Activated B cell treated with CpG ODN at 0.5 μM for 24 hours (primary cell): ENCODE measurements at regions not wholly inside any gene's neighbourhood (a gene's known extent, or its start where the extent isn't known, plus 50 kb on each side); places are given as distances from the start of the nearest gene placed in this dataset.

Experiments
- ATAC-seq: fragments of 200-7000 bp; cut with Tn5 transposase; one replicate; pipeline ENCODE4 v1.10.0; 2021; ENCODE audit warnings: low read depth, mild to moderate bottlenecking, moderate library complexity
- CTCF ChIA-PET: fragments of 350-600 bp; sonication (Branson Sonifier 250); formaldehyde crosslinking; loops from one replicate; lab custom pipeline; 2021; ENCODE audit warnings: antibody characterized with exemption; lab: Charles Lee
- POLR2A ChIA-PET: fragments of 350-600 bp; sonication (Branson Sonifier 250); formaldehyde crosslinking; loops from one replicate; lab custom pipeline; 2021; ENCODE audit warnings: antibody characterized with exemption; lab: Charles Lee
- DNase-seq: peaks from one replicate; pipeline ENCODE4 v3.0.0; 2022
- H3K27ac Mint-ChIP-seq: one replicate; pipeline ENCODE4 v1.8.0; 2020; ENCODE audit warnings: mixed read lengths
- H3K27me3 Mint-ChIP-seq: one replicate; pipeline ENCODE4 v1.8.0; 2021; ENCODE audit warnings: mixed read lengths
- H3K36me3 Mint-ChIP-seq: one replicate; pipeline ENCODE4 v1.8.0; 2021; ENCODE audit warnings: low read depth, mixed read lengths
- H3K4me1 Mint-ChIP-seq: one replicate; pipeline ENCODE4 v1.8.0; 2021; ENCODE audit warnings: mixed read lengths
- H3K4me3 Mint-ChIP-seq: one replicate; pipeline ENCODE4 v1.8.0; 2020; ENCODE audit warnings: mild to moderate bottlenecking, mixed read lengths
- H3K9me3 Mint-ChIP-seq: one replicate; pipeline ENCODE4 v1.8.0; 2020; ENCODE audit warnings: mixed read lengths
- intact Hi-C: fragments of 100-400 bp; cut with micrococcal nuclease; formaldehyde crosslinking; loops from one replicate; pipeline ENCODE4 v1.15.1; 2024
- TF ChIP-seq, protein P1 (sequence below): fragments of 200-600 bp; IDR thresholded peaks from one replicate; pipeline ENCODE4 v1.8.0; 2022; ENCODE audit warnings: antibody characterized with exemption, mild to moderate bottlenecking

DNA sequence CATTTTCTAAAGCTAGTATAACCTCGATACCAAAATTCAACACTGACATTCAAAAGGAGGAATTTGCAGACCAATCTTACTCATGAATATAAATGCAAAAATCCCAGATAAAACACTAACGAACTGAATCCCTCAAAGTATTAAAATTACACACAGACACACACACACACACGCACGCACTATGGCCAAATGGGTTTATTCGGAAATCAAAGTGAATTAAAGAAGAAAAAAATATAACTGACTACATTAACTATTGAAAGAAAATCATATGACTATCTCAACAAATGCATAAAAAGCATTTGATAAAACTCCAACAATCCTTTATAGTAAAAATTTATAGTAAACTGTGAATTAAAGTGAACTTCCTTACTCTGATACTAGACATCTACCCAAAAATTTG lies 97.9 kb upstream of the HNRNPA3 start:
- POLR2A ChIA-PET: no interaction called here
- no peak for DNase-seq
- Mint-ChIP-seq H3K27me3 (peaks cover 9% of the 10 kb centered on the region), H3K27ac (no peak overlapping the region), H3K4me1 (no peaks in the 10 kb centered on the region), H3K4me3 (no peak overlapping the region), H3K9me3 (peaks cover 2% of the 10 kb centered on the region), H3K36me3 (no peaks in the 10 kb centered on the region)
- TF ChIP-seq, protein P1, sequence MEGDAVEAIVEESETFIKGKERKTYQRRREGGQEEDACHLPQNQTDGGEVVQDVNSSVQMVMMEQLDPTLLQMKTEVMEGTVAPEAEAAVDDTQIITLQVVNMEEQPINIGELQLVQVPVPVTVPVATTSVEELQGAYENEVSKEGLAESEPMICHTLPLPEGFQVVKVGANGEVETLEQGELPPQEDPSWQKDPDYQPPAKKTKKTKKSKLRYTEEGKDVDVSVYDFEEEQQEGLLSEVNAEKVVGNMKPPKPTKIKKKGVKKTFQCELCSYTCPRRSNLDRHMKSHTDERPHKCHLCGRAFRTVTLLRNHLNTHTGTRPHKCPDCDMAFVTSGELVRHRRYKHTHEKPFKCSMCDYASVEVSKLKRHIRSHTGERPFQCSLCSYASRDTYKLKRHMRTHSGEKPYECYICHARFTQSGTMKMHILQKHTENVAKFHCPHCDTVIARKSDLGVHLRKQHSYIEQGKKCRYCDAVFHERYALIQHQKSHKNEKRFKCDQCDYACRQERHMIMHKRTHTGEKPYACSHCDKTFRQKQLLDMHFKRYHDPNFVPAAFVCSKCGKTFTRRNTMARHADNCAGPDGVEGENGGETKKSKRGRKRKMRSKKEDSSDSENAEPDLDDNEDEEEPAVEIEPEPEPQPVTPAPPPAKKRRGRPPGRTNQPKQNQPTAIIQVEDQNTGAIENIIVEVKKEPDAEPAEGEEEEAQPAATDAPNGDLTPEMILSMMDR: no peak
- no peak for ATAC-seq
- CTCF ChIA-PET: no interaction called here
- intact Hi-C loops: no loop called here

DNA sequence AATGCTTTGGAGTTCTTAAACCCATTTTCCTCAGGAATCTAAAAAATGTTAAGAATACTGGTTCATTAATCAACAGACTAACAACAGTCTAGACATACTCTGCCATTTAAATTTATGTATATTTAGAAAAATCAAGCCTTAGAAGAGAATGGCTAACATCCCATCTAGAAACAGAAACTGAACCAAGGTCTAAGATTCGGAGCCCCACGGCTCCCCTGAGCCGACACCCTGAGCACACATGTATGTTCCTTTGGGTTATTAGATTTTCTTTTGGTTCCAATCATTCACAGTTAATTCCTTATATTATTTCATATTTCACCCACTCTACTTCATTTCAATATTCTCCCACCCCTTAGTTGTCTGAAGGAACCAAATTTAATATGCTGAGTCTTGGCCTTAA lies 94.8 kb upstream of the HNRNPA3 start:
- ChIA-PET POLR2A (no interaction called here), CTCF (no interaction called here)
- ATAC-seq (no peak), DNase-seq (no peak)
- no peak overlapping the region for H3K27ac Mint-ChIP-seq
- no peaks in the 10 kb centered on the region for H3K4me1 Mint-ChIP-seq
- intact Hi-C loops: no loop called here
- H3K36me3 Mint-ChIP-seq: no peaks in the 10 kb centered on the region
- peaks cover 2% of the 10 kb centered on the region for H3K9me3 Mint-ChIP-seq
- TF ChIP-seq, protein P1: no peak
- H3K27me3 Mint-ChIP-seq: peaks cover 4% of the 10 kb centered on the region
- H3K4me3 Mint-ChIP-seq: no peak overlapping the region

DNA sequence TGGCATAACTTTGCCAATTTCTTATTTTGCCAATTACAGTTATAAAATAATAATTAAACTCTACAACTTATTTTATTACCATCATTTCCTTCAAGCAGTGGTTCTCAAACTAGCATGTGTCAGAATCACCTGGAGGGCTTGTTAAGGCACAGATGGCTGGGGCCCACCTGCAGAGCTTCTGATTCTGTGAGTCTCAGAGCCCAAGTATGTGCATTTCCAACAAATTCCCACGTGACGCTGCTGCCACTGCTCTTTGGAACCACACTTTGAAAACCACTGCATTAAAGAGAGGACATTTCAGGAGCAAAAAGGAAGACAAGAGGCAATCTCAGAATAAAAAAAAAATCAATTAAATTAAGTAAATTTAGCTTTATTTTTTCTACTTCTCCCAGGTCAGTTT lies 94.0 kb upstream of the HNRNPA3 start:
- intact Hi-C loops: no loop called here
- Mint-ChIP-seq H3K4me3 (no peak overlapping the region), H3K27me3 (peaks cover 4% of the 10 kb centered on the region), H3K27ac (no peak overlapping the region), H3K9me3 (peaks cover 2% of the 10 kb centered on the region), H3K4me1 (no peaks in the 10 kb centered on the region), H3K36me3 (no peaks in the 10 kb centered on the region)
- ChIA-PET POLR2A (no interaction called here), CTCF (no interaction called here)
- TF ChIP-seq, protein P1: no peak
- ATAC-seq (no peak), DNase-seq (no peak)

DNA sequence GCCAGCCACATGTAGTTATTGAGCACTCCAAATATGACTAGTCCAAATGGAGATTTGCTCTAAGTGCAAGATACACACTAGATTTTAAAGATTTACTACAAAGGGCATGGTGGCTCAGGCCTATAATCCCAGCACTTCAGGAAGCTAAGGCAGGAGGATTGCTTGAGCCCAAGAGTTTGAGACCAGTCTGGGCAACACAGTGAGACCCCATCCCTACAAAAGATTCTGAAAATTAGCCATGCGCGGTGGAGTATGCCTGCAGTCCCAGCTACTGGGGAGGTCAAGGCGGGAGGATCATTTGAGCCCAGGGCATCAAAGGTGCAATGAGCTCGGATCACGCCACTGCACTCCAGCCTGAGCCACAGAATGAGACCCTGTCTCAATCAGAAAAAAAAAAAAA lies 93.5 kb upstream of the HNRNPA3 start:
- H3K4me1 Mint-ChIP-seq: no peaks in the 10 kb centered on the region
- H3K9me3 Mint-ChIP-seq: peaks cover 2% of the 10 kb centered on the region
- H3K36me3 Mint-ChIP-seq: no peaks in the 10 kb centered on the region
- ATAC-seq: no peak
- peaks cover 4% of the 10 kb centered on the region for H3K27me3 Mint-ChIP-seq
- H3K4me3 Mint-ChIP-seq: no peak overlapping the region
- POLR2A ChIA-PET: no interaction called here
- TF ChIP-seq, protein P1: no peak
- no peak overlapping the region for H3K27ac Mint-ChIP-seq
- no peak for DNase-seq
- CTCF ChIA-PET: no interaction called here
- intact Hi-C loops: no loop called here

DNA sequence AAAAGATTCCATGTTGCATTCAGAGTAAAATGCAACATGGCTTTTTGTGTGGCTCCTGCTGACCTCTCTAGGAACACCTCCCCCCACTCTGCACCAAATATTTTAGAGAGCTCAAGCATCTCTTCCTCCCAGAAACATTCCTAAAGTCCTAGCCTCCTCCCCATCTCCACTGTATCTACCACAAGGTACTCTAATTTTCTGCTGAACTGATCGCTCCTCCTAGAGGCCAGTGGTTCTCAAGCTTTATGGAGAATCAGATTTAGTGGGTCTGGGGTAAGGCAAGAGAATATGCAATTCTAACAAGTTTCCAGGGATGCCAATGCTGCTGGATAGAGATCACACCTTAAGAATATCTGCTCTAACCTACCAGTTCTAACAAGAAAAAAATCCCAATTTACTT lies 89.5 kb upstream of the HNRNPA3 start:
- Mint-ChIP-seq H3K9me3 (no peaks in the 10 kb centered on the region), H3K36me3 (no peaks in the 10 kb centered on the region), H3K27ac (no peak overlapping the region), H3K27me3 (peaks cover 2% of the 10 kb centered on the region), H3K4me3 (no peak overlapping the region), H3K4me1 (no peaks in the 10 kb centered on the region)
- POLR2A ChIA-PET: no interaction called here
- TF ChIP-seq, protein P1: no peak
- CTCF ChIA-PET: no interaction called here
- DNase-seq: no peak
- no peak for ATAC-seq
- intact Hi-C loops: no loop called here
